HCT116 (cell line): ENCODE measurements at regions not wholly inside any gene's neighbourhood (a gene's known extent, or its start where the extent isn't known, plus 50 kb on each side); places are given as distances from the start of the nearest gene placed in this dataset.

Source experiments
- ATAC-seq: fragments of 200-7000 bp; cut with Tn5 transposase; 2 replicates; pipeline ENCODE4 v1.9.1; 2020; ENCODE audit warnings: mild to moderate bottlenecking, moderate library complexity
- BruUV-seq: library from RNA; stranded (reverse); fragments of 400-500 nt; replicated peaks from 2 replicates; lab custom pipeline; 2021; lab: Mats Ljungman, UMichigan
- CTCF ChIA-PET: fragments of 300-600 bp; sonication (Branson Sonifier 250); formaldehyde crosslinking; loops from one replicate; lab custom pipeline; 2021; ENCODE audit warnings: antibody characterized with exemption; lab: Charles Lee
- POLR2A ChIA-PET: fragments of 300-600, 350-600 bp; sonication (Branson Sonifier 250); formaldehyde crosslinking; loops from one replicate; lab custom pipeline; 2021; ENCODE audit warnings: antibody characterized with exemption; lab: Charles Lee
- RAD21 ChIA-PET, 2 experiments: fragments of 300-600 bp; sonication (Branson Sonifier 250); formaldehyde crosslinking; loops; one replicate each; lab custom pipeline; 2023; ENCODE audit warnings: low total read pairs in 2 of 2; ENCODE audit not compliant: uncharacterized antibody in 2 of 2, unreplicated experiment in 2 of 2, low non-redundant PET in 1 of 2; lab: Charles Lee
- DNase-seq: peaks from one replicate; pipeline ENCODE4 v3.0.0-alpha.2; 2010; ENCODE audit warnings: low read depth, low spot score
- H2AFZ ChIP-seq: fragments of 200-600 bp; shearing (Covaris generic), sonication (generic); 2 replicates; pipeline ENCODE4 v1.6.1; 2017; ENCODE audit warnings: low read depth, mixed run types, mixed read lengths, antibody characterized with exemption, low read length; ENCODE audit not compliant: poor library complexity, severe bottlenecking
- H3K27ac ChIP-seq: 2 replicates; pipeline ENCODE4 v1.5.1; 2012; ENCODE audit warnings: low read depth, low read length
- H3K27me3 ChIP-seq: fragments of 200-600 bp; sonication (generic); 2 replicates; pipeline ENCODE4 v1.6.1; 2016; ENCODE audit warnings: mixed run types, low read length, mixed read lengths; ENCODE audit not compliant: insufficient read depth
- H3K36me3 ChIP-seq, 2 experiments: fragments of 200-500 bp in 1 of 2; fragments of 200-600 bp in 1 of 2; sonication (Bioruptor generic) in 1 of 2; sonication (generic) in 1 of 2; 2 replicates each; pipeline versions ENCODE4 v1.5.1 to v1.6.1; 2014 to 2016; ENCODE audit warnings: low read length in 2 of 2, inconsistent platforms in 1 of 2, mixed read lengths in 1 of 2, mixed run types in 1 of 2; ENCODE audit not compliant: insufficient read depth in 2 of 2, control insufficient read depth in 1 of 2
- H3K4me1 ChIP-seq, 2 experiments: fragments of 200-600 bp in 1 of 2; sonication (generic) in 1 of 2; 2 replicates each; pipeline versions ENCODE4 v1.5.1 to v1.6.1; 2012 to 2017; ENCODE audit warnings: low read length in 2 of 2, inconsistent platforms in 1 of 2, mild to moderate bottlenecking in 1 of 2, mixed read lengths in 1 of 2, mixed run types in 1 of 2, moderate library complexity in 1 of 2; ENCODE audit not compliant: insufficient read depth in 2 of 2, control insufficient read depth in 1 of 2
- H3K4me2 ChIP-seq: fragments of 200-600 bp; sonication (generic); 2 replicates; pipeline ENCODE4 v1.6.1; 2017; ENCODE audit warnings: mixed run types, low read length, mixed read lengths
- H3K4me3 ChIP-seq, 2 experiments: fragments of 200-600 bp in 1 of 2; sonication (generic) in 1 of 2; replicated peaks in 1 of 2; 2 replicates each; pipeline ENCODE4 v1.5.1; 2011 to 2016; ENCODE audit warnings: low read length in 2 of 2, control low read depth in 1 of 2, low read depth in 1 of 2, mild to moderate bottlenecking in 1 of 2, mixed read lengths in 1 of 2, mixed run types in 1 of 2
- H3K79me2 ChIP-seq: fragments of 200-600 bp; sonication (generic); 2 replicates; pipeline ENCODE4 v1.6.1; 2017; ENCODE audit warnings: mild to moderate bottlenecking, mixed run types, low read length, moderate library complexity, mixed read lengths; ENCODE audit not compliant: insufficient read depth
- H3K9ac ChIP-seq: fragments of 200-600 bp; sonication (generic); 2 replicates; pipeline ENCODE4 v1.6.1; 2016; ENCODE audit warnings: low read length, mixed read lengths
- H3K9me2 ChIP-seq: fragments of 200-600 bp; sonication (generic), shearing (Covaris generic); 2 replicates; pipeline ENCODE4 v1.6.1; 2017; ENCODE audit warnings: mixed run types, mild to moderate bottlenecking, moderate library complexity; ENCODE audit not compliant: insufficient read depth
- H3K9me3 ChIP-seq, 2 experiments: fragments of 200-500 bp in 1 of 2; fragments of 200-600 bp in 1 of 2; sonication (Bioruptor generic) in 1 of 2; sonication (generic) in 1 of 2; 2 replicates each; pipeline ENCODE4 v1.6.1; 2014 to 2017; ENCODE audit warnings: low read length in 2 of 2, mixed read lengths in 2 of 2, inconsistent platforms in 1 of 2, low read depth in 1 of 2, mild to moderate bottlenecking in 1 of 2, mixed run types in 1 of 2, moderate library complexity in 1 of 2; ENCODE audit not compliant: control insufficient read depth in 1 of 2, insufficient read depth in 1 of 2
- H4K20me1 ChIP-seq: fragments of 200-600 bp; sonication (generic), shearing (Covaris generic); 2 replicates; pipeline ENCODE4 v1.6.1; 2017; ENCODE audit warnings: mixed run types, mild to moderate bottlenecking, moderate library complexity; ENCODE audit not compliant: insufficient read depth
- CBX3 ChIP-seq: IDR thresholded peaks from 2 replicates; pipeline ENCODE4 v1.6.1; 2012; ENCODE audit warnings: low read depth
- CEBPB ChIP-seq: IDR thresholded peaks from 2 replicates; pipeline ENCODE4 v1.6.1; 2012; ENCODE audit warnings: low read depth
- EGR1 ChIP-seq: IDR thresholded peaks from 2 replicates; pipeline ENCODE4 v1.6.1; 2012; ENCODE audit warnings: low read depth
- ELF1 ChIP-seq: IDR thresholded peaks from 2 replicates; pipeline ENCODE4 v1.6.1; 2012; ENCODE audit warnings: low read depth, borderline replicate concordance
- EZH2phosphoT487 ChIP-seq: fragments of 200-600 bp; IDR thresholded peaks from 2 replicates; pipeline ENCODE4 v1.6.1; 2018; ENCODE audit warnings: antibody characterized with exemption, borderline replicate concordance
- POLR2A ChIP-seq: IDR thresholded peaks from 2 replicates; pipeline ENCODE4 v1.7.0; 2011; ENCODE audit warnings: borderline replicate concordance; ENCODE audit not compliant: insufficient read depth, insufficient read length; ENCODE audit errors: extremely low read depth
- SP1 ChIP-seq: IDR thresholded peaks from 2 replicates; pipeline ENCODE4 v1.6.1; 2012; ENCODE audit warnings: low read depth
- SRF ChIP-seq: IDR thresholded peaks from 2 replicates; pipeline ENCODE4 v1.6.1; 2012; ENCODE audit warnings: low read depth
- YY1 ChIP-seq: IDR thresholded peaks from 2 replicates; pipeline ENCODE4 v1.6.1; 2011; ENCODE audit warnings: low read length, low read depth, moderate library complexity, mild to moderate bottlenecking; ENCODE audit not compliant: insufficient replicate concordance; ENCODE audit errors: extremely low read depth
- ZBTB33 ChIP-seq: IDR thresholded peaks from 2 replicates; pipeline ENCODE4 v1.6.1; 2011; ENCODE audit warnings: mild to moderate bottlenecking, low read length, moderate library complexity; ENCODE audit not compliant: insufficient replicate concordance; ENCODE audit errors: extremely low read depth
- ZFX ChIP-seq: fragments of 450-650 bp; IDR thresholded peaks from 2 replicates; pipeline ENCODE4 v1.6.1; 2017
- intact Hi-C: fragments of 100-400 bp; cut with micrococcal nuclease; formaldehyde crosslinking; loops from 2 replicates; pipeline ENCODE4 v1.10.0; 2022

- H2AFZ ChIP-seq = no peak overlapping the region
- DNase-seq (no peak), ATAC-seq (no peak)
- TF ChIP-seq ELF1 = no peak
- no peak overlapping the region for H3K27ac ChIP-seq
- no peaks in the 10 kb centered on the region for H3K79me2 ChIP-seq
- H4K20me1 ChIP-seq = no peaks in the 10 kb centered on the region
- H3K4me1 ChIP-seq = no peaks in the 10 kb centered on the region
- H3K4me3 ChIP-seq = no peak overlapping the region
- H3K9me3 ChIP-seq = no peaks in the 10 kb centered on the region
- RAD21 ChIA-PET = no interaction called here
- POLR2A ChIA-PET = no interaction called here
- H3K27me3 ChIP-seq = peaks cover 4% of the 10 kb centered on the region; the same call in 1 of the 2 replicates
- BruUV-seq = no TSS peak
- H3K36me3 ChIP-seq = no peaks in the 10 kb centered on the region
- intact Hi-C loops = no loop called here
- no peaks in the 10 kb centered on the region for H3K9me2 ChIP-seq
- CTCF ChIA-PET = no interaction called here
- no peak overlapping the region for H3K9ac ChIP-seq
- H3K4me2 ChIP-seq = no peak overlapping the region
These were observed 80.9 kb downstream of the RPLP1 start for GRCh38 chr15:69533522-69533921.

- Histone ChIP-seq H3K27me3 (peaks cover under 1% of the 10 kb centered on the region; the same call in 1 of the 2 replicates), H3K36me3 (no peaks in the 10 kb centered on the region), H3K9me2 (no peaks in the 10 kb centered on the region), H3K9me3 (no peaks in the 10 kb centered on the region), H3K79me2 (no peaks in the 10 kb centered on the region), H3K4me2 (no peak overlapping the region), H3K9ac (no peak overlapping the region), H3K4me3 (no peak overlapping the region), H4K20me1 (no peaks in the 10 kb centered on the region), H3K4me1 (no peaks in the 10 kb centered on the region), H3K27ac (no peak overlapping the region), H2AFZ (no peak overlapping the region)
- intact Hi-C loops = no loop called here
- ChIA-PET RAD21 (no interaction called here), POLR2A (no interaction called here), CTCF (interaction anchor here (0.9 kb wide), 1 partner anchor 13 kb away, joined by 4 read pairs; no protein-coding TSS in a partner anchor)
- BruUV-seq = no TSS peak
- no peak for TF ChIP-seq SP1
- no peak for TF ChIP-seq CEBPB
- TF ChIP-seq SRF = no peak
- TF ChIP-seq EZH2phosphoT487 = no peak
- no peak for TF ChIP-seq YY1
- no peak for TF ChIP-seq EGR1
- TF ChIP-seq ZBTB33 = no peak
- TF ChIP-seq CBX3 = no peak
- TF ChIP-seq POLR2A = no peak
- TF ChIP-seq ZFX = no peak
- no peak for ATAC-seq
- DNase-seq = no peak
These were observed 82.6 kb downstream of the RPLP1 start for GRCh38 chr15:69535101-69535638.
